H9 (cell line): ENCODE measurements at regions not wholly inside any gene's neighbourhood (a gene's known extent, or its start where the extent isn't known, plus 50 kb on each side); places are given as distances from the start of the nearest gene placed in this dataset.

Experiments
- DNase-seq: peaks from one replicate; pipeline ENCODE4 v3.0.0-alpha.2; 2017
- H2AFZ ChIP-seq: one replicate; pipeline ENCODE4 v1.6.1; 2013; ENCODE audit warnings: mild to moderate bottlenecking, low read length, control low read depth, moderate library complexity
- H2AK5ac ChIP-seq: 2 replicates; pipeline ENCODE4 v1.6.1; 2013; ENCODE audit warnings: low read length, control low read depth, mixed read lengths; ENCODE audit not compliant: insufficient read length
- H2BK120ac ChIP-seq: one replicate; pipeline ENCODE4 v1.6.1; 2013; ENCODE audit warnings: low read depth, mild to moderate bottlenecking, low read length, control low read depth, inconsistent platforms; ENCODE audit not compliant: poor library complexity, severe bottlenecking
- H2BK12ac ChIP-seq: 2 replicates; pipeline ENCODE4 v1.6.1; 2013; ENCODE audit warnings: low read length, control low read depth, mixed read lengths, low read depth; ENCODE audit not compliant: insufficient read length
- H2BK15ac ChIP-seq: 2 replicates; pipeline ENCODE4 v1.6.1; 2013; ENCODE audit warnings: low read depth, low read length, control low read depth
- H2BK20ac ChIP-seq: one replicate; pipeline ENCODE4 v1.6.1; 2013; ENCODE audit warnings: low read depth, mild to moderate bottlenecking, low read length, control low read depth, inconsistent platforms; ENCODE audit not compliant: poor library complexity, severe bottlenecking
- H2BK5ac ChIP-seq: 2 replicates; pipeline ENCODE4 v1.6.1; 2013; ENCODE audit warnings: low read length, control low read depth, mixed read lengths; ENCODE audit not compliant: insufficient read length
- H3K14ac ChIP-seq: 2 replicates; pipeline ENCODE4 v1.6.1; 2013; ENCODE audit warnings: low read length, control low read depth; ENCODE audit not compliant: insufficient read depth
- H3K18ac ChIP-seq: 2 replicates; pipeline ENCODE4 v1.6.1; 2013; ENCODE audit warnings: low read depth, mild to moderate bottlenecking, mixed read lengths, low read length, control low read depth; ENCODE audit not compliant: insufficient read length
- H3K23ac ChIP-seq: 2 replicates; pipeline ENCODE4 v1.6.1; 2013; ENCODE audit warnings: low read length, control low read depth, mixed read lengths, low read depth; ENCODE audit not compliant: insufficient read length
- H3K23me2 ChIP-seq: 2 replicates; pipeline ENCODE4 v1.6.1; 2013; ENCODE audit warnings: low read depth, mild to moderate bottlenecking, mixed read lengths, low read length, control low read depth; ENCODE audit not compliant: insufficient read length, poor library complexity, severe bottlenecking
- H3K27ac ChIP-seq: 2 replicates; pipeline ENCODE4 v1.5.1; 2013; ENCODE audit warnings: low read length, control low read depth, mixed read lengths, low read depth; ENCODE audit not compliant: insufficient read length
- H3K27me3 ChIP-seq: 2 replicates; pipeline ENCODE4 v1.6.1; 2013; ENCODE audit warnings: low read length, control low read depth, inconsistent platforms; ENCODE audit not compliant: insufficient read depth
- H3K4ac ChIP-seq: 2 replicates; pipeline ENCODE4 v1.6.1; 2013; ENCODE audit warnings: low read depth, mild to moderate bottlenecking, control low read depth, inconsistent platforms, low read length, moderate library complexity
- H3K4me1 ChIP-seq: 2 replicates; pipeline ENCODE4 v1.6.1; 2013; ENCODE audit warnings: low read length, control low read depth, inconsistent platforms; ENCODE audit not compliant: insufficient read depth
- H3K4me2 ChIP-seq: 2 replicates; pipeline ENCODE4 v1.6.1; 2013; ENCODE audit warnings: low read length, control low read depth, mixed read lengths; ENCODE audit not compliant: insufficient read length, insufficient read depth
- H3K56ac ChIP-seq: 2 replicates; pipeline ENCODE4 v1.6.1; 2013; ENCODE audit warnings: low read depth, mild to moderate bottlenecking, mixed read lengths, low read length, control low read depth; ENCODE audit not compliant: insufficient read length
- H3K79me1 ChIP-seq: 2 replicates; pipeline ENCODE4 v1.6.1; 2013; ENCODE audit warnings: low read depth, mild to moderate bottlenecking, moderate library complexity, low read length, control low read depth, inconsistent platforms; ENCODE audit not compliant: insufficient read depth, poor library complexity, severe bottlenecking
- H3K79me2 ChIP-seq: 2 replicates; pipeline ENCODE4 v1.6.1; 2013; ENCODE audit warnings: low read length, control low read depth, inconsistent platforms; ENCODE audit not compliant: insufficient read depth
- H3K9ac ChIP-seq: 2 replicates; pipeline ENCODE4 v1.6.1; 2013; ENCODE audit warnings: low read length, control low read depth, mixed read lengths; ENCODE audit not compliant: insufficient read length; ENCODE audit errors: extremely low read depth
- H3K9me3 ChIP-seq: one replicate; pipeline ENCODE4 v1.6.1; 2013; ENCODE audit warnings: low read depth, low read length, inconsistent platforms; ENCODE audit not compliant: control insufficient read depth
- H3T11ph ChIP-seq: one replicate; pipeline ENCODE4 v1.6.1; 2013; ENCODE audit warnings: mild to moderate bottlenecking, low read length, control low read depth, inconsistent platforms
- H4K20me1 ChIP-seq: one replicate; pipeline ENCODE4 v1.6.1; 2013; ENCODE audit not compliant: control insufficient read depth, insufficient read length, insufficient read depth
- H4K5ac ChIP-seq: 2 replicates; pipeline ENCODE4 v1.6.1; 2013; ENCODE audit warnings: low read depth, mild to moderate bottlenecking, mixed read lengths, low read length, control low read depth; ENCODE audit not compliant: insufficient read length
- H4K8ac ChIP-seq: replicated peaks from 2 replicates; pipeline ENCODE4 v1.6.1; 2013; ENCODE audit warnings: low read length, control low read depth, mixed read lengths, low read depth; ENCODE audit not compliant: insufficient read length
- H4K91ac ChIP-seq: 2 replicates; pipeline ENCODE4 v1.6.1; 2013; ENCODE audit warnings: low read depth, mild to moderate bottlenecking, moderate library complexity, mixed read lengths, low read length, control low read depth; ENCODE audit not compliant: insufficient read length
- H3K27ac Mint-ChIP-seq, 3 experiments: 2 replicates in 2 of 3; 3 replicates in 1 of 3; pipeline ENCODE4 v1.8.0; 2020 to 2021; ENCODE audit warnings: mixed read lengths in 3 of 3, mild to moderate bottlenecking in 1 of 3, moderate library complexity in 1 of 3
- H3K27me3 Mint-ChIP-seq: 2 replicates; pipeline ENCODE4 v1.8.0; 2021; ENCODE audit warnings: low read depth, mild to moderate bottlenecking, moderate library complexity, mixed read lengths
- H3K36me3 Mint-ChIP-seq, 3 experiments: 2 replicates in 2 of 3; 3 replicates in 1 of 3; pipeline ENCODE4 v1.8.0; 2020 to 2021; ENCODE audit warnings: low read depth in 3 of 3, mixed read lengths in 3 of 3; ENCODE audit not compliant: insufficient read depth in 1 of 3
- H3K4me1 Mint-ChIP-seq, 2 experiments: 2 replicates each; pipeline ENCODE4 v1.8.0; 2020; ENCODE audit warnings: mixed read lengths in 2 of 2
- H3K4me3 Mint-ChIP-seq, 2 experiments: 2 replicates in 1 of 2; 3 replicates in 1 of 2; pipeline ENCODE4 v1.8.0; 2020 to 2021; ENCODE audit warnings: mild to moderate bottlenecking in 2 of 2, mixed read lengths in 2 of 2, moderate library complexity in 1 of 2
- H3K9me3 Mint-ChIP-seq, 2 experiments: 2 replicates in 1 of 2; 3 replicates in 1 of 2; pipeline ENCODE4 v1.8.0; 2020; ENCODE audit warnings: mild to moderate bottlenecking in 2 of 2, mixed read lengths in 2 of 2, moderate library complexity in 1 of 2
- WGBS: extraction: QIAGEN DNeasy Blood & Tissue Kit; methylation state at CpG from one replicate; pipeline ENCODE4 v1.1.7; 2013; ENCODE audit warnings: missing lambda C conversion rate, low lambda C conversion rate, mixed read lengths; ENCODE audit not compliant: insufficient read length; ENCODE audit errors: extremely low coverage; 5-methylcytosine and 5-hydroxymethylcytosine counted together
- TF ChIP-seq, protein P1 (sequence below): fragments of 200-600 bp; sonication (generic); conservative IDR thresholded peaks from 3 replicates; pipeline ENCODE4 v1.8.0; 2021; ENCODE audit warnings: antibody characterized with exemption, mild to moderate bottlenecking

DNA sequence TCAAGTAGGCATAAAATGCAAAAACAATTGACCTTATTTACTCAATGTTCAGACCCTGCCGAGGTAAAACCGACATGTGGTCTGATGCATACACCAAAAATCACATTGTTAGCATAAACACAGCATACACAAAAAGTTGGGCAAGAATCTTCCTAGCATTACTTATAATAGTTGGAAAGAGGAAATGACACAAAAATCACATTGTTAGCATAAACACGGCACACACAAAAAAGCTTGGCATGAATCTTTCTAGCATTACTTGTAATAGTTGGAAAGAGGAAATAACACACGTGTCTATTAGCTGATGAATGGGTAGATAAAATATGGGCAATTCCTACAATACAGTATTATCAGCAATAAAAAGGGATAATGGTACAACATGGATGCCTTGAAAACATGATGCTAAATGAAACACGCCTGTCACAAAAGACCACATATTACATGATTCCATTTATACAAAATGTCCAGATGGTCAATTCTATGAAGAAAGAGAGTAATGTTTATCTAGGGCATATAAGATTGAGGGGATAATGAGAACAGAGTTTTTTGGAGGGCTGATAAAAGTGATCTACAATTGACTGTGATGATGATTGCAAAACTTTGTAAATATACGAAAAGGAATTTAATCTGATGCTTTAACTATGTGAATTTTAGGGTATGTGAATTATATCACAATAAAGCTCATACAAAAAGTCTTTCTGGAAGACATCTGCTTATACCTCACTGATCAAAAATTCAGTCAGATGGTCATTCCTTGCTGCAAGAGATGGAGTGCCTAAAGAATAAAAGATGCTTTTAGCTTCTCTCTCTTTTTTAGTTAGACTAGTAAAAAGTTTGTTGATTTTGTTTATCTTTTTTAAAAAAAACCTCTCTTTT lies 1019.5 kb upstream of the CITED2 start:
- H3K27me3 Mint-ChIP-seq, result no peaks in the 10 kb centered on the region
- H3K56ac ChIP-seq, result no peak overlapping the region
- no peak overlapping the region for H2AFZ ChIP-seq
- H2BK15ac ChIP-seq, result no peak overlapping the region
- no peaks in the 10 kb centered on the region for H3K27me3 ChIP-seq
- H2AK5ac ChIP-seq, result no peak overlapping the region
- H3K4me3 Mint-ChIP-seq, result no peak overlapping the region
- no peak overlapping the region for H4K91ac ChIP-seq
- no peaks in the 10 kb centered on the region for H4K20me1 ChIP-seq
- H3K9me3 ChIP-seq, result no peaks in the 10 kb centered on the region
- H3K23ac ChIP-seq, result no peak overlapping the region
- no peak overlapping the region for H3K14ac ChIP-seq
- no peak overlapping the region for H2BK20ac ChIP-seq
- no peaks in the 10 kb centered on the region for H3K23me2 ChIP-seq
- no CpG with 5 or more reads among the region's 6 CpGs for WGBS
- H3K9ac ChIP-seq, result no peak overlapping the region
- no peak for DNase-seq
- H3K79me2 ChIP-seq, result no peaks in the 10 kb centered on the region
- no peaks in the 10 kb centered on the region for H3K4me1 ChIP-seq
- TF ChIP-seq, protein P1, sequence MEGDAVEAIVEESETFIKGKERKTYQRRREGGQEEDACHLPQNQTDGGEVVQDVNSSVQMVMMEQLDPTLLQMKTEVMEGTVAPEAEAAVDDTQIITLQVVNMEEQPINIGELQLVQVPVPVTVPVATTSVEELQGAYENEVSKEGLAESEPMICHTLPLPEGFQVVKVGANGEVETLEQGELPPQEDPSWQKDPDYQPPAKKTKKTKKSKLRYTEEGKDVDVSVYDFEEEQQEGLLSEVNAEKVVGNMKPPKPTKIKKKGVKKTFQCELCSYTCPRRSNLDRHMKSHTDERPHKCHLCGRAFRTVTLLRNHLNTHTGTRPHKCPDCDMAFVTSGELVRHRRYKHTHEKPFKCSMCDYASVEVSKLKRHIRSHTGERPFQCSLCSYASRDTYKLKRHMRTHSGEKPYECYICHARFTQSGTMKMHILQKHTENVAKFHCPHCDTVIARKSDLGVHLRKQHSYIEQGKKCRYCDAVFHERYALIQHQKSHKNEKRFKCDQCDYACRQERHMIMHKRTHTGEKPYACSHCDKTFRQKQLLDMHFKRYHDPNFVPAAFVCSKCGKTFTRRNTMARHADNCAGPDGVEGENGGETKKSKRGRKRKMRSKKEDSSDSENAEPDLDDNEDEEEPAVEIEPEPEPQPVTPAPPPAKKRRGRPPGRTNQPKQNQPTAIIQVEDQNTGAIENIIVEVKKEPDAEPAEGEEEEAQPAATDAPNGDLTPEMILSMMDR, result no peak
- H3K9me3 Mint-ChIP-seq, result no peaks in the 10 kb centered on the region
- H3K79me1 ChIP-seq, result no peaks in the 10 kb centered on the region
- H4K8ac ChIP-seq, result no peak overlapping the region
- no peak overlapping the region for H3T11ph ChIP-seq
- no peaks in the 10 kb centered on the region for H3K36me3 Mint-ChIP-seq
- no peak overlapping the region for H3K18ac ChIP-seq
- no peak overlapping the region for H2BK120ac ChIP-seq
- no peak overlapping the region for H3K4ac ChIP-seq
- H3K27ac ChIP-seq, result no peak overlapping the region
- H3K27ac Mint-ChIP-seq, result no peak overlapping the region
- no peak overlapping the region for H4K5ac ChIP-seq
- H2BK12ac ChIP-seq, result no peak overlapping the region
- no peaks in the 10 kb centered on the region for H3K4me1 Mint-ChIP-seq
- no peak overlapping the region for H2BK5ac ChIP-seq
- H3K4me2 ChIP-seq, result no peak overlapping the region
